RWPE1 (cell line): ENCODE measurements at regions not wholly inside any gene's neighbourhood (a gene's known extent, or its start where the extent isn't known, plus 50 kb on each side); places are given as distances from the start of the nearest gene placed in this dataset.

Experiments
- CTCF ChIA-PET: fragments of 350-600 bp; sonication (Branson Sonifier 250); formaldehyde crosslinking; extraction: SDS; loops from one replicate; lab custom pipeline; 2021; lab: Yijun Ruan, JAX
- POLR2A ChIA-PET: fragments of 400-600 bp; formaldehyde crosslinking; extraction: SDS; loops from one replicate; lab custom pipeline; 2020; ENCODE audit warnings: antibody characterized with exemption; ENCODE audit not compliant: low non-redundant PET; lab: Yijun Ruan, JAX
- DNase-seq: peaks from one replicate; pipeline ENCODE4 v3.0.0; 2012; ENCODE audit warnings: low spot score
- H3K27ac ChIP-seq: fragments of 450-650 bp; 2 replicates; pipeline ENCODE4 v1.5.1; 2017
- CTCF ChIP-seq: fragments of 450-650 bp; conservative IDR thresholded peaks from 2 replicates; pipeline ENCODE4 v1.5.1; 2017; ENCODE audit warnings: low read depth, mild to moderate bottlenecking

DNA sequence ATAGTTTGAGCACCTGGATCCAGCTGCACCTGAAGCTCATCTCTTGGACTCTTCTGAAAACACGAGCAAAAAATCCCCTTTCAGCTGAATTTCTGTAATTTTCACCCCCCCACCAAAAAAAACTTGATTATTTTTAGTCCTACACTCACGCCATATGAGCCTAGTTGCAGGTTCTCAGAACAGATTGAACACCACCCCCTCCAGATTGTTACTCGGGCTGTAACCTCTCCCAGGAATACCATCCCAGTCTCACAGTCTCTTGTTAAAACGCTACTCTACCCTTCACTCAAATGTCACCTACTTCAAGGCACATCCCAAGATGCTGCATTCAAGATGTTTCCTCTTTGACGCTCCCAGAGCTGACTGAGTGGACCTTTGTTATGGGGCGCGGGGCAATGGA lies 96.3 kb upstream of the PRDM11 start:
- no peak for TF ChIP-seq CTCF
- no peak overlapping the region for H3K27ac ChIP-seq
- CTCF ChIA-PET, result interaction anchor here (1.0 kb wide), 1 partner anchor 8 kb away, joined by 3 read pairs; no protein-coding TSS in a partner anchor
- DNase-seq, result no peak
- POLR2A ChIA-PET, result no interaction called here

DNA sequence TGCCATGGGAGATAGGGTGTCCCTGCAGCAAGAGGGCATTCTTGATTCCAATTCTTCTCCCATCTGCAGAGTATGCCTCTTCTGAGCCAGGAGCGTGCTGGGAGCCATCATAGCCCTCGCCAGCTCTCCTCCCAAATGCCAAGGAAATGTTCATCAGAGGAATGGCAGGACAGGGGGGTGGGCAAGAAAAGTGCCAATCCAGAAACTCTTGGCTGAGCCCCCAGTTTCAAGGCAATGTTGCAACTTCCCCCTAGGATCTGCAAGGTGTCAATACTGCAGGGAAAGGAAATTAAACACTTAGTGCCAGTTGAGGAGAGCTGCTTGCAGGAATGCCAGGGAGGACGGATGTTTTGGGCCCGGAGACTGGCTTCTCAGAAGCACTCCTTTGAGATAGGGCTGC lies 94.8 kb upstream of the PRDM11 start:
- no peak for TF ChIP-seq CTCF
- no peak for DNase-seq
- CTCF ChIA-PET, result no interaction called here
- peak overlapping the region; percentile 12; the same call in 1 of the 2 replicates for H3K27ac ChIP-seq
- POLR2A ChIA-PET, result no interaction called here

DNA sequence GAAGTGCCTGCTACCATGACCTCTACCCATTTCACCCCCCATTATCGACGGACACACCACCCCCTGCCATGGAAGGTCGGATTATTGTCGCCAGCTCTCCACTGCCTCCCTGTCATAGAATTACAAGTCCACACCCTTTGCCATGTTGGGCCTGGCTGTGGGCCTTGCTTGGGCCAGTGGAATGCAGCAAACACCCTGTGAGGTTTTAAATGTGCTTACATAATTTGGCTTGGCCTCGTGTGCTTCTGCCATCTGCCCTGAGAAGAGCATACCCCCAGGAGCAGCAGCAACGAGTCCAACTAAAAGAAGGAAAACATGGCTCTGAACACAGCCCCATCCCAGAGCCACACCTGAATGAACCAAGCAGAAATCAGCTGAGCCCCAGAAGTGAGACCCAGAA lies 94.1 kb upstream of the PRDM11 start:
- CTCF ChIA-PET, result no interaction called here
- peak overlapping the region; percentile 12; the same call in 1 of the 2 replicates for H3K27ac ChIP-seq
- no peak for TF ChIP-seq CTCF
- POLR2A ChIA-PET, result no interaction called here
- DNase-seq, result no peak

DNA sequence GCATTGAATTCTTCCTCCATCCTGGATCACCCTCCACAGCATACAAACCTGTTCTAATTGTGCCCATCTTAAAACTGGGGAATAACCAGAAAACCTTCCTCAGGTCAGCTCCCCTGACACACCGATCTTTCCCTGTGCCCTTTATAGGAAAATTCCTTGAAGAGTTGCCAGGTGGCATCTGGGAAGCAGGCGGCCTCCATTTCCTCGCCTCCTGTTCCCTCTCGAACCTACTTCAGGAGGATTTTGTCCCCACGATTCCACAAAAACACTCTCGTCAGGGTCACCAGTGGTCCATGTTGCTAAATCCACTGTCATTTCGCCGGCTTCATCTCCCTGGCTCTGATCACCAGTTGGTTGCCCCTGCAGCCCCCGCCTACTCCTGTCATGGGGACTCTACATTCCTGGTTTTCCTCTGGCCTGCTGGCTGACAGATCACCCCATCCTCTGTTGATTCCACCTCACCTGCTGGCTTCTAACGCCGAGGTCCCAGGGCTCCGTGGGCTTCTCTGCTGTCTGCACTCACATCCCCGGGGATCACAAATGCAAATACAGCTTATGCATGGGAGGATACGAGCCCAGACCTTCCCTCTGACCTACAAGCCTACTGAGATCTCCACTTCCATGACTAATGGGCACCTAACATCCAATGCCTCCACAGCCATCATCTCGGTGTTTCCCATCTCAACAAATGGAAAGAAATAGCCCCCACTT lies 92.5 kb upstream of the PRDM11 start:
- no peak for TF ChIP-seq CTCF
- no peak overlapping the region for H3K27ac ChIP-seq
- POLR2A ChIA-PET, result no interaction called here
- CTCF ChIA-PET, result no interaction called here
- no peak for DNase-seq

GRCh38 chr11:45054956-45055355 lies 91.5 kb upstream of the PRDM11 start:
- no peak overlapping the region for H3K27ac ChIP-seq
- no peak for TF ChIP-seq CTCF
- ChIA-PET POLR2A (no interaction called here), CTCF (no interaction called here)
- no peak for DNase-seq

DNA sequence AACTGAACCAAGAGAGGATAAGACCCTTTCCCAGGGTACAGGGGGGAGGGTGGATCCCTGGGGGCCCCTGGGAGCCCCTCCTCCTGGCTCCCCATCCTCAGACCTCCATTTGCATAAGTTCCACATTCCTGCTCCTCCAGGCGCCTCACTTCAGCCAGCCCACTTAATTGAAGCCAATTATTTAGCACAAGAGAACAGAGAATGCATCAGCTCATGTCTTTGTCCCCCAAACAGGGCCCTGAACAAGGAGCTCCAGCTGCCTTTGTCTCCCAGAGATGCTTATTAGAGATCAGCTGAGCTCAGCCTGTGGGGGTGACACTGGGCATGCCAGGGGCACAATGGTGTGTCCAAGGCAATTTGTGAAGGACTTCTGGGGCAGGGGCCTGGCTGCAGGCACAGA lies 89.9 kb upstream of the PRDM11 start:
- ChIA-PET CTCF (interaction anchor here (0.7 kb wide), 1 partner anchor 16 kb away, joined by 3 read pairs; no protein-coding TSS in a partner anchor), POLR2A (no interaction called here)
- no peak for TF ChIP-seq CTCF
- no peak for DNase-seq
- no peak overlapping the region for H3K27ac ChIP-seq
